WTC11 (cell line): ENCODE measurements at regions not wholly inside any gene's neighbourhood (a gene's known extent, or its start where the extent isn't known, plus 50 kb on each side); places are given as distances from the start of the nearest gene placed in this dataset.

Experiments
- ATF3 ChIP-seq: sonication (generic); formaldehyde crosslinking; conservative IDR thresholded peaks from 2 replicates; pipeline ENCODE4 v1.8.1; 2022; ENCODE audit warnings: mild to moderate bottlenecking, missing genetic modification reagents
- CREB1 ChIP-seq: sonication (generic); formaldehyde crosslinking; IDR thresholded peaks from 2 replicates; pipeline ENCODE4 v1.8.0; 2023; ENCODE audit warnings: mild to moderate bottlenecking, missing genetic modification reagents
- ELF4 ChIP-seq: sonication (generic); formaldehyde crosslinking; IDR thresholded peaks from 2 replicates; pipeline ENCODE4 v1.8.1; 2022; ENCODE audit warnings: low read depth, mild to moderate bottlenecking, moderate library complexity, missing genetic modification reagents
- FOXJ3 ChIP-seq: sonication (generic); formaldehyde crosslinking; IDR thresholded peaks from 2 replicates; pipeline ENCODE4 v1.9.0; 2021; ENCODE audit warnings: missing genetic modification reagents, mild to moderate bottlenecking, borderline replicate concordance
- MLX ChIP-seq: sonication (generic); formaldehyde crosslinking; IDR thresholded peaks from 2 replicates; pipeline ENCODE4 v1.8.1; 2023; ENCODE audit warnings: mild to moderate bottlenecking, missing genetic modification reagents, moderate library complexity
- NR1H2 ChIP-seq: sonication (generic); formaldehyde crosslinking; IDR thresholded peaks from 2 replicates; pipeline ENCODE4 v1.9.0; 2021; ENCODE audit warnings: mild to moderate bottlenecking, moderate library complexity, missing genetic modification reagents
- PRDM15 ChIP-seq: sonication (generic); formaldehyde crosslinking; IDR thresholded peaks from 2 replicates; pipeline ENCODE4 v1.8.0; 2022; ENCODE audit warnings: missing genetic modification reagents
- ZBTB21 ChIP-seq: sonication (generic); formaldehyde crosslinking; IDR thresholded peaks from 2 replicates; pipeline ENCODE4 v1.8.1; 2023; ENCODE audit warnings: mild to moderate bottlenecking, missing genetic modification reagents, borderline replicate concordance
- TF ChIP-seq, protein P1 (sequence below): fragments of 200-600 bp; IDR thresholded peaks from 2 replicates; pipeline ENCODE4 v1.8.0; 2022; ENCODE audit warnings: antibody characterized with exemption
- TF ChIP-seq, protein P2 (sequence below): sonication (generic); formaldehyde crosslinking; IDR thresholded peaks from 2 replicates; pipeline ENCODE4 v1.8.0; 2022; ENCODE audit warnings: mild to moderate bottlenecking, missing genetic modification reagents

GRCh38 chr1:108327534-108328466 lies 83.9 kb upstream of the NBPF4 start:
- no peak for TF ChIP-seq PRDM15 (CRISPR knock-in tag)
- TF ChIP-seq, protein P1, sequence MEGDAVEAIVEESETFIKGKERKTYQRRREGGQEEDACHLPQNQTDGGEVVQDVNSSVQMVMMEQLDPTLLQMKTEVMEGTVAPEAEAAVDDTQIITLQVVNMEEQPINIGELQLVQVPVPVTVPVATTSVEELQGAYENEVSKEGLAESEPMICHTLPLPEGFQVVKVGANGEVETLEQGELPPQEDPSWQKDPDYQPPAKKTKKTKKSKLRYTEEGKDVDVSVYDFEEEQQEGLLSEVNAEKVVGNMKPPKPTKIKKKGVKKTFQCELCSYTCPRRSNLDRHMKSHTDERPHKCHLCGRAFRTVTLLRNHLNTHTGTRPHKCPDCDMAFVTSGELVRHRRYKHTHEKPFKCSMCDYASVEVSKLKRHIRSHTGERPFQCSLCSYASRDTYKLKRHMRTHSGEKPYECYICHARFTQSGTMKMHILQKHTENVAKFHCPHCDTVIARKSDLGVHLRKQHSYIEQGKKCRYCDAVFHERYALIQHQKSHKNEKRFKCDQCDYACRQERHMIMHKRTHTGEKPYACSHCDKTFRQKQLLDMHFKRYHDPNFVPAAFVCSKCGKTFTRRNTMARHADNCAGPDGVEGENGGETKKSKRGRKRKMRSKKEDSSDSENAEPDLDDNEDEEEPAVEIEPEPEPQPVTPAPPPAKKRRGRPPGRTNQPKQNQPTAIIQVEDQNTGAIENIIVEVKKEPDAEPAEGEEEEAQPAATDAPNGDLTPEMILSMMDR: peak; percentile 20; the same call in 1 of the 2 replicates
- TF ChIP-seq, protein P2, sequence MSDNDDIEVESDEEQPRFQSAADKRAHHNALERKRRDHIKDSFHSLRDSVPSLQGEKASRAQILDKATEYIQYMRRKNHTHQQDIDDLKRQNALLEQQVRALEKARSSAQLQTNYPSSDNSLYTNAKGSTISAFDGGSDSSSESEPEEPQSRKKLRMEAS (CRISPR knock-in tag): no peak
- TF ChIP-seq ATF3: no peak
- no peak for TF ChIP-seq ELF4 (CRISPR knock-in tag)
- TF ChIP-seq NR1H2 (CRISPR knock-in tag): no peak
- no peak for TF ChIP-seq MLX (CRISPR knock-in tag)
- TF ChIP-seq FOXJ3 (CRISPR knock-in tag): no peak
- TF ChIP-seq ZBTB21 (CRISPR knock-in tag): no peak
- TF ChIP-seq CREB1 (CRISPR knock-in tag): no peak
